CD4-positive, alpha-beta T cell treated with Interleukin-12 subunit alpha and Interleukin-12 subunit beta, for 1 hour (primary cell): ENCODE measurements at regions not wholly inside any gene's neighbourhood (a gene's known extent, or its start where the extent isn't known, plus 50 kb on each side); places are given as distances from the start of the nearest gene placed in this dataset.

Experiments
- DNase-seq: peaks from one replicate; pipeline ENCODE4 v3.0.0-alpha.2; 2020

- no peak for DNase-seq
Measured at GRCh38 chr11:128298271-128298670, 289.1 kb downstream of the ETS1 start.

DNA sequence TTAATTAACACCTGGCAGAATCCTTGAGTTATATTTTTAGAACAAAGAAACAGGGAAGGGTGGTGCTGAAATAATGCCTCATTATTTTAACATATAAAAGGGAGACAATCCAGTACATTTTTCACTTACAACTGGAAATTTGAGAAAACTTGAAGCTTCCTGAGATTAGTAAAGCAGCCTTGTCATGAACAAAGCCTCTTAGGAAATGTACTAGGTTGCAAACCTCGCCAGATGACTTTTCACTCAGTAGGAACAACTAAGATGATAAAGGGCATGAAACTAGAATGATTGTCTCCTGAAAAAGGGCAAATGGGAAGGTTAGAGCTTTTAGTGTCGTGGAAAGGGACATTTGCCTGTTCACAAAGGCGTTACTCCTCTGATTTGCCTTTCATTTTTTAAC is 289.6 kb downstream of the ETS1 start:
- no peak for DNase-seq

- DNase-seq = peak; percentile 43
Measured at GRCh38 chr11:128297091-128297651, 290.2 kb downstream of the ETS1 start.

- no peak for DNase-seq
Measured at GRCh38 chr11:128294671-128295050, 292.7 kb downstream of the ETS1 start.

DNA sequence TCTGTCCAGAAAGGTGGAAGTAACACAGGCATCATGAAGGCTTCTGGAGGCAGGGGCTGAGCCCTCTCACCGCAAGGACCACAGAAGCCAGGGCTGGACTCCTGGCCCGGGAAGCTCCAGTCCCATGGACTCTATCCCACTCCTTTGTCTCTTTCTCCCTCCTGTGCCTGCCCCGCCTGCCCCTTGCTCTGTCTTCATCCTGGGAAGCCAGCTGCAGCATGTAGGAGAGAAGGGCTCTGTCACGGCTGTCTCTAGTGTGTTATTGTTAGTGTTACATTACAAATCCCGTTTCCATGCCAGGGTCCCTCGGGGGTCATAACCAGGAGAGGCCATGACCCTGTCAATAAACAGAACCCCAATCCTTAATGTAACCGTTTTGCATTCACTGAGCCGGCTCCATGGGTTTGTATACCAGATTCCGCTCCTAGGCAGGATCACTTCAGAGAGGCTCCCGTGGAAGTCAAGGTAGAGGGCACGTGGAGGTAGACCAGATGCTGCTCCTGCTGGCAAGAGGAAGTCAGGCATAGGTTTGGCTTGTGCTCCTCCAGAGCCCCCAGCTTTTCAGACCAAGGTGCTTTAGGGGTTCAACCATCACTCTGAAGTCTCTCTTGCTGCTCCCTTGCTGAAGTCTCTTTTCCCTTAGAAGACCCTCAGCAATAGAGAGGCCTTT is 293.2 kb downstream of the ETS1 start:
- DNase-seq = no peak

GRCh38 chr11:128291835-128292234 is 295.5 kb downstream of the ETS1 start:
- DNase-seq = peak; percentile 68

DNA sequence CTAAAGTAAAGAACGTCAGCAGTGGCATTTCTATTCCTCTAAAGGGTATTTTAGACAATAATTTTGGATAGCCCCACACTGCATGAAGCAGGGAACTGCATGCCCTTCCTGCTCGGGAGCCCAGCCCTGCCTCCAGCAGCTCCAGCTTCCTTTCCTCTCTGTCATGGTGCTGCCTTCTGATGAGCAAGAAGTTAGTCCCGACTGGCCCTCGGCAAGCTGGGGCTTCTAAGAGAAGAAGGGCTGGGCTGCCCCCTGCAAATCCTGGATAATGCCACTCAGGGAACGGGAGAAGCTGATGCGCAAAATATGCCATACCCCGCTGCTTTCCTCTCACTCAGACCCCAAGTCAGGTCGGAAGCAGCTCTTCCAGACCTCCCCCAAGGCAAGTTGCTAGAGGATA is 296.4 kb downstream of the ETS1 start:
- peak; percentile 41 for DNase-seq

GRCh38 chr11:128290106-128290840 is 297.1 kb downstream of the ETS1 start:
- DNase-seq = peak; percentile 92

GRCh38 chr11:128289048-128289447 is 298.3 kb downstream of the ETS1 start:
- no peak for DNase-seq

- DNase-seq = no peak
Measured at GRCh38 chr11:128288368-128288767, 299.0 kb downstream of the ETS1 start.

DNA sequence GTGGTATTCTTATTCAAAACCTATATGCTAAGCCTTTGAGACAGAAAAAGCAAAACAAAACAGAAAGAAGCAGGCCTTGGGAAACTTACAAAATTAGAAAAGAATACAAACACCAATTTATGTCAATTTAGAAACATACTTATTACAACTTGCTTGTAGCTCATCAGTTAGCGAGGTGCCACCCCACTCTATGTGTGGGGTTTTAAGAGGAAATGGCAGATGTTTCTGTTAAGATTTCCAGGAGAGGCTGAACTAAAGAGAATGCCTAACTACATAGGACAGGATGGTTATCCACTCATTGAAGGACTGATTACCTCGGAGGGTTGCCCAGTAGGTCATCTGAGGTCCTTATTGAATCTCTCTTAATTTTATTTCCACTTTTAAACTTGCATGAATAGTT is 302.0 kb downstream of the ETS1 start:
- DNase-seq = peak; percentile 35

GRCh38 chr11:128284634-128285033 is 302.7 kb downstream of the ETS1 start:
- no peak for DNase-seq

GRCh38 chr11:128283451-128283850 is 303.9 kb downstream of the ETS1 start:
- DNase-seq = no peak

- DNase-seq = no peak
Measured at GRCh38 chr11:128282053-128282452, 305.3 kb downstream of the ETS1 start.

DNA sequence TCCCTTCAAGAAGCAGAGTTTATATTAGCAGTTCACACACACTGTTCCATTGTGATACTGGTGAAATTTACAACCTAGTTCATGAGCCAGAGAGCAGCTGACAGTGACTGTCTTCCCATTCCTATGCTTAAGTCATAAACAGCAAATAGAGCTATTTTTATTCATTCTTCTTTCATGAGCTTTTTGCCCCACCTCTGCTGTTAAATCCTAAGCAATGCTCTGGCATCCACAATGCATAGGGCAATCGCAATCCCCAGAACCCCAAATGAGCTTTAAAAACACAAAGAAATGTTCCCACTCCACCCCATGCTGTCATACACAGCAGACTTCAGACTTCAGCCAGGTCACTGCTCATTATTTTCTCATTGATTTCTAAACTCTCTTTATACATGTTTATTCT is 307.5 kb downstream of the ETS1 start:
- DNase-seq = no peak

DNA sequence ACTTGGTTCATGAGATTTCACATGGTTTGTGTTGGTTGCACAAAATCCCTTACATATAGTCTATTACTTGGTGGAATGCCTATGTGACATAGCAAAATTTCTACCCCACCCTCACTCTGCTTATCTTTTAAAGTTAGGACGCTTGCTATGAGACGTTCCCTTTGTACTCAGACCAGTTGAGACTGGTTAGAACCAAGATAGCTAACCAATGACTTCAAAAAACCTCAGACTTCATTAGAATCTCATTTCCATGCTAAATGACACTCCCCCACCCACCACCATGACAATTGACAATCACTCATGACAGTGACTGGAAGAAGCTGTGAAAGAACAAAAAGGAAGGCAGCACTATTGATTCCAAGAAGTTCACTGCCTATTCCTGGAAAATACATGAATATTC is 313.6 kb downstream of the ETS1 start:
- no peak for DNase-seq

DNA sequence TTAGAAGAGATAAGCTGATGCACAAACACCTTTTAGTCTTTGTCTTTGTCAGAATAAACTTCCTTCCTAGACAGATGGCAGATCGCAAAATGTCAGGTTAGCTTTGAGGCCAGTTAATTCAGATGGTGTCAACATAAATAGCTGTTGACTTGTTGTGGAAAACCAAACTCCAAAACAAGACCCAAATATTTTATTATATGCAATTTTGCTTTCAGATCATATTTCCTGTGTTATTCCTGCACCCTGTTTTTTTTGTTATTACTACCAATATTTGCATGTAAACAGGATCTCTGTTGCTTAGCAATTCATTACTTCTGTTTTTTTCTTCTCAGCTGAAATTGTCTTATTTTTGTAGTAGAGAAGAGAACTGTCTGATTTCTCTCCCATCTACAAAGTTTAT is 316.0 kb downstream of the ETS1 start:
- DNase-seq = peak; percentile 67

- DNase-seq = no peak
Measured at GRCh38 chr11:128269466-128269865, 317.9 kb downstream of the ETS1 start.

DNA sequence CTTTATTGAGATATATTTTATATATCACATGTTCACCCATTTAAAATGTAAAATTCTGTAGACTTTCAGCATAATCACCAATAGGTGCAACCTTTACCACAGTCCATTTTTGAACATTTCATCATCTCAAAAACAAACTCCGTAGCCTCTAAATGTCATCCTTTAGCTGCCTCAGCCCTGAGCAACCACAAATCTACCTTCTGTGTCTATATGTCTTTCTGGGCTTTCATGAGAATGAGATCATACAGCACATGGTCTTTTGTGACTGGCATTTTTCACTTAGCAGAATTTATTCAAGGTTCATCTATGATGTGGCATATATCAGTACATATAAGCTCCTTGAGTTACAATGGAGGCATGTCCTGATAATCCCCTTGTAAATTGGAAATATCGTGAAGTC is 320.5 kb downstream of the ETS1 start:
- no peak for DNase-seq

- no peak for DNase-seq
Measured at GRCh38 chr11:128262463-128263345, 324.7 kb downstream of the ETS1 start.

DNA sequence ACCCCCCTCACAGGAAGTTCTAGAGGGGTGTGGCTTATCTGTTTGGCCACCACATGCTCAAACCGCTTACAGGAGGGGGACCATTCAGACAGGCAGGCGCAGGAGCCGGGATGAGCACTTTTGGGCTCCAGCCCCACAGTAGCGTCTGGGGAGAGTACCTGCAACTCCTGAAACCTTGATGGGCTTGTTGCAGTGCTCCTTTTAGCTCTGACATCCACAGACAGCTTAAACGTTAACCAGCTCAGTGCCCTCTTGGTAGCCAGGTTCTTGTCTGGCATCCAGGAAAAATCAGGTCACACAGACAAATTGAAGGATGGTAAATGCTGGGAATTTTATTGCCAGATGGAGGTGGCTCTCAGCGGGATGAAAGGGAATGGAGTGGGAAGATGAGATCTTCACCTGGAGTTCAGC is 326.3 kb downstream of the ETS1 start:
- no peak for DNase-seq

DNA sequence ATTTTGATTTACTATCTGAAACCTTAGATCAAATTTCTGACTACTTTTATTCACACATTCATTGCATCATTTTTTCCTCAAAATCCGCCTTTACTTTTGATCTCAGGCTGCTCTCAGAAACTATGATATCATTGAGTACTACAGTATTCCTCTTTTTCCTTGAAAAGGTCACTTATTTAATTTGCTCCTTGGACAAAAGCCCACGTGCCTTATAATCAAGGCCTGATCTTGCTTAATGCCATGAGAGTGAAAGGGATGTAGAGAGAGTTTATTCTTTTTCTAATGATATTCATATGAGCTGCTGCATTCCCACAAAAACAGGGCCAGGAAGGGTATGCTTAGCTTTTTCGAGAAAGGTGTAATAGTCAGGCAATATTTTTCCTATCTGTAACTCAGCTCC is 327.0 kb downstream of the ETS1 start:
- no peak for DNase-seq

DNA sequence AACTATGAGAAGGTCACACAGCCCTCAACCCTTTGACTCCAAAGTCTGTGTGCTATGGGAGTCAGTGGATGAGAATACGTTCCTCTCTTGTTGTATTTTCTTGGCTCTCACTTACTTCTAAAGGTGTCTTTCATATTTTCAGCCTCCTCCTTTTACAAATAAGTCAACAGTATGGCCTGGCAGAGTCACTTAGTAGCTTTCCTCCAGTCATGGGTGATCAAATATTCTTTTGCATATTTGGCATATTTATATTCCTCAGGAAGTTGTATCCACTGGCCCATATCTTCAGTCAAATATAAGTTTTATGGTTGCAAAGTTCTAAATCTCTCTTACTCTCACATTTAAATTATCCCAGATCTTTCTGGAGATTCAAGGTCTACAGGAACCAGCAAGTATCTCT is 327.5 kb downstream of the ETS1 start:
- DNase-seq = no peak
